PC-3 (cell line): ENCODE measurements at regions not wholly inside any gene's neighbourhood (a gene's known extent, or its start where the extent isn't known, plus 50 kb on each side); places are given as distances from the start of the nearest gene placed in this dataset.

Experiments used
- EZH2 ChIP-seq: fragments of 300-600 bp; sonication (generic); IDR thresholded peaks from one replicate; pipeline ENCODE4 v1.6.1; 2017; ENCODE audit warnings: antibody characterized with exemption, mild to moderate bottlenecking, low read length; ENCODE audit not compliant: unreplicated experiment
- EZH2phosphoT487 ChIP-seq: fragments of 300-600 bp; sonication (generic); IDR thresholded peaks from 2 replicates; pipeline ENCODE4 v1.6.1; 2018; ENCODE audit warnings: mild to moderate bottlenecking, antibody characterized with exemption, low read length, borderline replicate concordance
- TF ChIP-seq, protein P1 (sequence below): fragments of 300-600 bp; sonication (generic); conservative IDR thresholded peaks from 2 replicates; pipeline ENCODE4 v1.5.1; 2017; ENCODE audit warnings: antibody characterized with exemption, low read depth, mild to moderate bottlenecking, low read length

DNA sequence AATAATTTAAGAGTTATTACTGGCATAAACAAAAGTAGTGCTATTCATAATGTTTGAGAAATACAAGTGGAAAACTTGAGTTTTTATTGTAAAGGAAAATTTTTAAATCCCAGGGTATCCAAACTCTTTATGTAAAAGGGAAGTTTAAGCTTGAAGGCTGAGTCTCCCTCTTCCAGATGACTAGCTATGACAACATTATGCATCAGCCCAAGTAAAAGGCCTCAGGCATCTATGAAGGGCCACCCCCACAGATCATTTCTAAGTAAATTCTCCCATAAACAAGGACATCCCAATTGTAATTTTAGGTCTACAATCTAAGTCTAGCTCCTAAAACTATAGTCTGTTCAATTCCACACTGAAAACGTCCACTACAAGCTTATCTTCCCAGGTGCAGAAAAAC lies 166.2 kb upstream of the STEAP1 start:
- TF ChIP-seq, protein P1, sequence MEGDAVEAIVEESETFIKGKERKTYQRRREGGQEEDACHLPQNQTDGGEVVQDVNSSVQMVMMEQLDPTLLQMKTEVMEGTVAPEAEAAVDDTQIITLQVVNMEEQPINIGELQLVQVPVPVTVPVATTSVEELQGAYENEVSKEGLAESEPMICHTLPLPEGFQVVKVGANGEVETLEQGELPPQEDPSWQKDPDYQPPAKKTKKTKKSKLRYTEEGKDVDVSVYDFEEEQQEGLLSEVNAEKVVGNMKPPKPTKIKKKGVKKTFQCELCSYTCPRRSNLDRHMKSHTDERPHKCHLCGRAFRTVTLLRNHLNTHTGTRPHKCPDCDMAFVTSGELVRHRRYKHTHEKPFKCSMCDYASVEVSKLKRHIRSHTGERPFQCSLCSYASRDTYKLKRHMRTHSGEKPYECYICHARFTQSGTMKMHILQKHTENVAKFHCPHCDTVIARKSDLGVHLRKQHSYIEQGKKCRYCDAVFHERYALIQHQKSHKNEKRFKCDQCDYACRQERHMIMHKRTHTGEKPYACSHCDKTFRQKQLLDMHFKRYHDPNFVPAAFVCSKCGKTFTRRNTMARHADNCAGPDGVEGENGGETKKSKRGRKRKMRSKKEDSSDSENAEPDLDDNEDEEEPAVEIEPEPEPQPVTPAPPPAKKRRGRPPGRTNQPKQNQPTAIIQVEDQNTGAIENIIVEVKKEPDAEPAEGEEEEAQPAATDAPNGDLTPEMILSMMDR, result no peak
- no peak for TF ChIP-seq EZH2
- TF ChIP-seq EZH2phosphoT487, result no peak
